PC-3 (cell line): ENCODE measurements at regions not wholly inside any gene's neighbourhood (a gene's known extent, or its start where the extent isn't known, plus 50 kb on each side); places are given as distances from the start of the nearest gene placed in this dataset.

Source experiments
- ATAC-seq: fragments of 200-7000 bp; cut with Tn5 transposase; 2 replicates; pipeline ENCODE4 v1.9.1; 2020; ENCODE audit warnings: mild to moderate bottlenecking, moderate library complexity
- BruUV-seq: library from RNA; stranded (reverse); fragments of 400-500 nt; replicated peaks from 2 replicates; lab custom pipeline; 2021; lab: Mats Ljungman, UMichigan
- CTCF ChIA-PET: fragments of 300-600 bp; sonication (Branson Sonifier 250); formaldehyde crosslinking; loops from one replicate; lab custom pipeline; 2022; ENCODE audit warnings: antibody characterized with exemption; lab: Charles Lee
- POLR2A ChIA-PET: fragments of 300-600 bp; sonication (Branson Sonifier 250); formaldehyde crosslinking; loops from one replicate; lab custom pipeline; 2022; ENCODE audit warnings: antibody characterized with exemption; ENCODE audit not compliant: unreplicated experiment; lab: Charles Lee
- DNase-seq: peaks from one replicate; pipeline ENCODE4 v3.0.0-alpha.2; 2015
- H2AFZ ChIP-seq: fragments of 300-600 bp; sonication (generic); 2 replicates; pipeline ENCODE4 v1.6.0; 2016; ENCODE audit warnings: antibody characterized with exemption, low read length
- H3F3A ChIP-seq: fragments of 300-600 bp; sonication (generic); one replicate; pipeline ENCODE4 v1.6.0; 2017; ENCODE audit warnings: antibody characterized with exemption, low read length, control low read depth, mild to moderate bottlenecking; ENCODE audit not compliant: unreplicated experiment
- H3K27ac ChIP-seq: fragments of 300-600 bp; sonication (generic); 2 replicates; pipeline ENCODE4 v1.5.1; 2016; ENCODE audit warnings: mild to moderate bottlenecking, low read length
- H3K27me3 ChIP-seq: fragments of 300-600 bp; sonication (generic); 2 replicates; pipeline ENCODE4 v1.6.1; 2016; ENCODE audit warnings: low read length, mixed read lengths
- H3K36me3 ChIP-seq: fragments of 300-600 bp; sonication (generic); 2 replicates; pipeline ENCODE4 v1.6.1; 2016; ENCODE audit warnings: low read depth, mixed run types, low read length, mixed read lengths
- H3K4me1 ChIP-seq: fragments of 300-600 bp; sonication (generic); 2 replicates; pipeline ENCODE4 v1.5.1; 2016; ENCODE audit warnings: low read length; ENCODE audit not compliant: insufficient read depth
- H3K4me2 ChIP-seq: fragments of 300-600 bp; sonication (generic); 2 replicates; pipeline ENCODE4 v1.6.0; 2016; ENCODE audit warnings: low read length
- H3K4me3 ChIP-seq: fragments of 300-600 bp; sonication (generic); 2 replicates; pipeline ENCODE4 v1.5.1; 2016; ENCODE audit warnings: mild to moderate bottlenecking, low read length, mixed read lengths
- H3K79me2 ChIP-seq: fragments of 300-600 bp; sonication (generic); 2 replicates; pipeline ENCODE4 v1.6.1; 2017; ENCODE audit warnings: low read length, mixed read lengths
- H3K9ac ChIP-seq: fragments of 300-600 bp; sonication (generic); 2 replicates; pipeline ENCODE4 v1.6.0; 2016; ENCODE audit warnings: mild to moderate bottlenecking, low read length
- H3K9me2 ChIP-seq: fragments of 300-600 bp; sonication (generic); replicated peaks from 2 replicates; pipeline ENCODE4 v1.6.1; 2016; ENCODE audit warnings: mixed run types, low read length, mixed read lengths
- H3K9me3 ChIP-seq: fragments of 300-600 bp; sonication (generic); 2 replicates; pipeline ENCODE4 v1.6.1; 2016; ENCODE audit warnings: low read length, mixed read lengths
- H4K20me1 ChIP-seq: fragments of 300-600 bp; sonication (generic); 2 replicates; pipeline ENCODE4 v1.6.1; 2016; ENCODE audit warnings: low read length, mixed read lengths
- EZH2 ChIP-seq: fragments of 300-600 bp; sonication (generic); IDR thresholded peaks from one replicate; pipeline ENCODE4 v1.6.1; 2017; ENCODE audit warnings: antibody characterized with exemption, mild to moderate bottlenecking, low read length; ENCODE audit not compliant: unreplicated experiment
- EZH2phosphoT487 ChIP-seq: fragments of 300-600 bp; sonication (generic); IDR thresholded peaks from 2 replicates; pipeline ENCODE4 v1.6.1; 2018; ENCODE audit warnings: mild to moderate bottlenecking, antibody characterized with exemption, low read length, borderline replicate concordance
- intact Hi-C: fragments of 100-400 bp; cut with micrococcal nuclease; formaldehyde crosslinking; loops from 2 replicates; pipeline ENCODE4 v1.9.0; 2023
- TF ChIP-seq, protein P1 (sequence below): fragments of 300-600 bp; sonication (generic); conservative IDR thresholded peaks from 2 replicates; pipeline ENCODE4 v1.5.1; 2017; ENCODE audit warnings: antibody characterized with exemption, low read depth, mild to moderate bottlenecking, low read length

GRCh38 chr15:39381517-39381916 is 199.4 kb upstream of the THBS1 start:
- Histone ChIP-seq H3K27me3 (no peaks in the 10 kb centered on the region), H3F3A (no peaks in the 10 kb centered on the region), H3K9ac (no peak overlapping the region), H3K9me3 (no peaks in the 10 kb centered on the region), H3K4me3 (no peak overlapping the region), H3K9me2 (no peaks in the 10 kb centered on the region), H4K20me1 (no peaks in the 10 kb centered on the region), H3K79me2 (no peaks in the 10 kb centered on the region), H3K27ac (no peak overlapping the region), H3K4me2 (no peak overlapping the region), H3K36me3 (no peaks in the 10 kb centered on the region), H2AFZ (no peak overlapping the region), H3K4me1 (no peaks in the 10 kb centered on the region)
- no peak for DNase-seq
- ChIA-PET CTCF (no interaction called here), POLR2A (no interaction called here)
- no TSS peak for BruUV-seq
- ATAC-seq = no peak
- intact Hi-C loops = no loop called here
- TF ChIP-seq EZH2 (no peak), EZH2phosphoT487 (no peak)
- TF ChIP-seq, protein P1, sequence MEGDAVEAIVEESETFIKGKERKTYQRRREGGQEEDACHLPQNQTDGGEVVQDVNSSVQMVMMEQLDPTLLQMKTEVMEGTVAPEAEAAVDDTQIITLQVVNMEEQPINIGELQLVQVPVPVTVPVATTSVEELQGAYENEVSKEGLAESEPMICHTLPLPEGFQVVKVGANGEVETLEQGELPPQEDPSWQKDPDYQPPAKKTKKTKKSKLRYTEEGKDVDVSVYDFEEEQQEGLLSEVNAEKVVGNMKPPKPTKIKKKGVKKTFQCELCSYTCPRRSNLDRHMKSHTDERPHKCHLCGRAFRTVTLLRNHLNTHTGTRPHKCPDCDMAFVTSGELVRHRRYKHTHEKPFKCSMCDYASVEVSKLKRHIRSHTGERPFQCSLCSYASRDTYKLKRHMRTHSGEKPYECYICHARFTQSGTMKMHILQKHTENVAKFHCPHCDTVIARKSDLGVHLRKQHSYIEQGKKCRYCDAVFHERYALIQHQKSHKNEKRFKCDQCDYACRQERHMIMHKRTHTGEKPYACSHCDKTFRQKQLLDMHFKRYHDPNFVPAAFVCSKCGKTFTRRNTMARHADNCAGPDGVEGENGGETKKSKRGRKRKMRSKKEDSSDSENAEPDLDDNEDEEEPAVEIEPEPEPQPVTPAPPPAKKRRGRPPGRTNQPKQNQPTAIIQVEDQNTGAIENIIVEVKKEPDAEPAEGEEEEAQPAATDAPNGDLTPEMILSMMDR = no peak

GRCh38 chr15:39388118-39388517 is 192.8 kb upstream of the THBS1 start:
- H3K27ac ChIP-seq = no peak overlapping the region
- TF ChIP-seq EZH2 = no peak
- TF ChIP-seq EZH2phosphoT487 = no peak
- TF ChIP-seq, protein P1 = no peak
- H3K27me3 ChIP-seq = no peaks in the 10 kb centered on the region
- no peaks in the 10 kb centered on the region for H3K79me2 ChIP-seq
- no peaks in the 10 kb centered on the region for H3K36me3 ChIP-seq
- intact Hi-C loops = no loop called here
- no peaks in the 10 kb centered on the region; the same call in 1 of the 2 replicates for H3K4me1 ChIP-seq
- no peak for ATAC-seq
- H2AFZ ChIP-seq = no peak overlapping the region
- DNase-seq = no peak
- no peaks in the 10 kb centered on the region for H4K20me1 ChIP-seq
- ChIA-PET CTCF (no interaction called here), POLR2A (no interaction called here)
- H3K4me2 ChIP-seq = no peak overlapping the region
- no peaks in the 10 kb centered on the region for H3K9me2 ChIP-seq
- H3K4me3 ChIP-seq = no peak overlapping the region
- no peaks in the 10 kb centered on the region for H3F3A ChIP-seq
- no peak overlapping the region for H3K9ac ChIP-seq
- no TSS peak for BruUV-seq
- H3K9me3 ChIP-seq = no peaks in the 10 kb centered on the region

DNA sequence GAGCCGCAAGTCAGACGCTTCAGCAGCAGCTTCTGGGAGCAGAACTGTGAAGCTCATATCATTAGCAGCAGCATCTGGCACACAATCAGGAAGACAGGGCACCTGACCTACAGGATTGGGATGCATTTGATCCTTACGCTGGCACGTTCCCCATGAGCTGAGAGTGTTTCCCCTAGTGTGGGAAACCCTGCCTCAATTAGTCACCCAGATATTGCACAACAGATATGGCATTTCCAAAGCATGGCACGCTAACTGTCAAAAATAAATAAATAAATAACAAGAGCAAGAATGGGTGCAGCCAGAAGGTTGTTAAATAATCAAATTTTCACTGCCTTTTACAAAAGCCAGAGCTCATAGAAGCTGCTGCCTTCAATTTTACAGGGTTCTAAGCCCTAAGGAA is 189.6 kb upstream of the THBS1 start:
- TF ChIP-seq, protein P1 = no peak
- TF ChIP-seq EZH2phosphoT487 = no peak
- TF ChIP-seq EZH2 = no peak
- CTCF ChIA-PET = no interaction called here
- H3K4me1 ChIP-seq = peaks cover 11% of the 10 kb centered on the region
- H3K9ac ChIP-seq = no peak overlapping the region
- H3K4me3 ChIP-seq = no peak overlapping the region
- ATAC-seq = no peak
- no peak overlapping the region for H3K27ac ChIP-seq
- H4K20me1 ChIP-seq = no peaks in the 10 kb centered on the region
- H2AFZ ChIP-seq = no peak overlapping the region
- intact Hi-C loops = no loop called here
- no peaks in the 10 kb centered on the region for H3K9me3 ChIP-seq
- POLR2A ChIA-PET = no interaction called here
- H3K36me3 ChIP-seq = no peaks in the 10 kb centered on the region
- no peaks in the 10 kb centered on the region for H3K9me2 ChIP-seq
- H3F3A ChIP-seq = no peaks in the 10 kb centered on the region
- no peaks in the 10 kb centered on the region for H3K27me3 ChIP-seq
- no peaks in the 10 kb centered on the region for H3K79me2 ChIP-seq
- BruUV-seq = no TSS peak
- H3K4me2 ChIP-seq = no peak overlapping the region
- peak; percentile 41 for DNase-seq
